Suppressor macrophage treated with lipopolysaccharide for 4 hours (primary cell): ENCODE measurements at regions not wholly inside any gene's neighbourhood (a gene's known extent, or its start where the extent isn't known, plus 50 kb on each side); places are given as distances from the start of the nearest gene placed in this dataset.
"Not testable (repeated sequence)": the region's sequence is repeated elsewhere in the genome, so short reads cannot be mapped to it uniquely, and the experiment has no call there.

Source experiments
- DNase-seq: peaks from one replicate; pipeline ENCODE4 v3.0.0-alpha.2; 2020

GRCh38 chr12:3424796-3425195, 66.2 kb upstream of the PRMT8 start:
- DNase-seq = not testable (repeated sequence)

- DNase-seq = no peak
Observed at GRCh38 chr12:3427956-3428355, 63.0 kb upstream of the PRMT8 start.

- DNase-seq = no peak
Observed at GRCh38 chr12:3428631-3429030, 62.4 kb upstream of the PRMT8 start.

- not testable (repeated sequence) for DNase-seq
Observed at GRCh38 chr12:3429523-3429922, 61.5 kb upstream of the PRMT8 start.

GRCh38 chr12:3431686-3432085, 59.3 kb upstream of the PRMT8 start:
- DNase-seq = no peak

GRCh38 chr12:3432176-3432742, 58.7 kb upstream of the PRMT8 start:
- no peak for DNase-seq

GRCh38 chr12:3432868-3433267, 58.1 kb upstream of the PRMT8 start:
- no peak for DNase-seq

GRCh38 chr12:3436461-3437065, 54.4 kb upstream of the PRMT8 start:
- no peak for DNase-seq

- no peak for DNase-seq
Observed at GRCh38 chr12:3437986-3438385, 53.0 kb upstream of the PRMT8 start.

- no peak for DNase-seq
Observed at GRCh38 chr12:3438401-3438800, 52.6 kb upstream of the PRMT8 start.
